H1 (cell line): ENCODE measurements at regions not wholly inside any gene's neighbourhood (a gene's known extent, or its start where the extent isn't known, plus 50 kb on each side); places are given as distances from the start of the nearest gene placed in this dataset.

Source experiments
- CTCF ChIA-PET: fragments of 300-600 bp; sonication (Branson Sonifier 250); formaldehyde crosslinking; loops from one replicate; lab custom pipeline; 2021; ENCODE audit not compliant: partially characterized antibody; lab: Charles Lee
- POLR2A ChIA-PET: fragments of 300-600 bp; sonication (Branson Sonifier 250); formaldehyde crosslinking; loops from one replicate; lab custom pipeline; 2021; ENCODE audit warnings: inconsistent platforms; ENCODE audit not compliant: partially characterized antibody; lab: Charles Lee
- DNase-seq, 2 experiments: peaks; one replicate each; pipeline versions ENCODE4 v3.0.0 to v3.0.0-alpha.2; 2010 to 2022; ENCODE audit warnings: low spot score in 2 of 2, low read depth in 1 of 2, mixed read lengths in 1 of 2
- FAIRE-seq: peaks from 2 replicates; lab custom pipeline; 2011; peaks lifted over from hg19 to GRCh38; lab: Jason Lieb, UNC
- H2AFZ ChIP-seq: 2 replicates; pipeline ENCODE4 v1.8.1; 2012; ENCODE audit warnings: low read length, inconsistent platforms
- H2AK5ac ChIP-seq: 2 replicates; pipeline ENCODE4 v1.6.1; 2013; ENCODE audit warnings: low read depth, low read length
- H2BK120ac ChIP-seq: replicated peaks from 2 replicates; pipeline ENCODE3; 2013; ENCODE audit warnings: low read depth, low read length, inconsistent platforms
- H2BK12ac ChIP-seq: 2 replicates; pipeline ENCODE4 v1.6.1; 2013; ENCODE audit warnings: low read depth, low read length
- H2BK15ac ChIP-seq: 2 replicates; pipeline ENCODE4 v1.6.1; 2013; ENCODE audit warnings: low read length
- H2BK20ac ChIP-seq: 2 replicates; pipeline ENCODE4 v1.6.1; 2013; ENCODE audit warnings: low read length
- H2BK5ac ChIP-seq: 2 replicates; pipeline ENCODE4 v1.6.1; 2013; ENCODE audit warnings: low read depth, low read length
- H3K14ac ChIP-seq: 2 replicates; pipeline ENCODE4 v1.6.1; 2013; ENCODE audit warnings: inconsistent platforms; ENCODE audit not compliant: insufficient read length
- H3K18ac ChIP-seq: 2 replicates; pipeline ENCODE4 v1.6.1; 2013; ENCODE audit warnings: low read length; ENCODE audit errors: extremely low read depth
- H3K23ac ChIP-seq: 2 replicates; pipeline ENCODE4 v1.6.1; 2013; ENCODE audit warnings: inconsistent platforms; ENCODE audit not compliant: insufficient read length
- H3K23me2 ChIP-seq: 2 replicates; pipeline ENCODE4 v1.6.1; 2013; ENCODE audit warnings: low read depth, low read length
- H3K27ac ChIP-seq: 2 replicates; pipeline ENCODE4 v1.6.1; 2011; ENCODE audit warnings: low read depth, low read length, inconsistent platforms
- H3K27me3 ChIP-seq, 4 experiments: replicated peaks in 1 of 4; 1 replicate in 1 of 4; 2 replicates in 3 of 4; pipeline versions ENCODE4 v1.6.1 to v1.8.1; 2011 to 2013; ENCODE audit warnings: low read length in 3 of 4, mild to moderate bottlenecking in 3 of 4, inconsistent platforms in 2 of 4, mixed read lengths in 2 of 4, moderate library complexity in 1 of 4; ENCODE audit not compliant: control insufficient read depth in 3 of 4, insufficient read depth in 3 of 4; ENCODE audit errors: extremely low read depth in 1 of 4
- H3K36me3 ChIP-seq, 4 experiments: 2 replicates each; pipeline versions ENCODE4 v1.6.1 to v1.8.1; 2011 to 2013; ENCODE audit warnings: mild to moderate bottlenecking in 4 of 4, low read length in 3 of 4, moderate library complexity in 2 of 4, control low read depth in 1 of 4, inconsistent platforms in 1 of 4; ENCODE audit not compliant: insufficient read depth in 4 of 4, control insufficient read depth in 2 of 4
- H3K4ac ChIP-seq: replicated peaks from 2 replicates; pipeline ENCODE3; 2013; ENCODE audit warnings: low read length, low read depth, mixed read lengths, inconsistent platforms; ENCODE audit not compliant: insufficient read length
- H3K4me1 ChIP-seq, 4 experiments: replicated peaks in 1 of 4; 1 replicate in 1 of 4; 2 replicates in 3 of 4; pipeline versions ENCODE4 v1.6.1 to v1.8.1; 2011 to 2013; ENCODE audit warnings: low read length in 3 of 4, inconsistent platforms in 2 of 4, mixed read lengths in 1 of 4; ENCODE audit not compliant: insufficient read depth in 4 of 4, control insufficient read depth in 3 of 4
- H3K4me2 ChIP-seq, 2 experiments: 2 replicates each; pipeline versions ENCODE4 v1.6.1 to v1.8.1; 2011 to 2013; ENCODE audit warnings: low read depth in 2 of 2, low read length in 2 of 2, control low read depth in 1 of 2, inconsistent platforms in 1 of 2, mild to moderate bottlenecking in 1 of 2; ENCODE audit not compliant: insufficient read depth in 1 of 2
- H3K4me3 ChIP-seq, 4 experiments: fragments of 200-600, 300-600 bp in 1 of 4; sonication (generic), shearing (Covaris generic), sonication (Bioruptor Twin) in 1 of 4; 2 replicates each; pipeline versions ENCODE4 v1.5.1 to v1.8.1; 2011 to 2016; ENCODE audit warnings: low read length in 4 of 4, low read depth in 3 of 4, control low read depth in 2 of 4, inconsistent platforms in 2 of 4, mild to moderate bottlenecking in 2 of 4, mixed read lengths in 1 of 4, moderate library complexity in 1 of 4; ENCODE audit not compliant: insufficient read depth in 2 of 4; ENCODE audit errors: extremely low read depth in 1 of 4
- H3K56ac ChIP-seq: replicated peaks from 2 replicates; pipeline ENCODE3; 2013; ENCODE audit warnings: low read depth, mild to moderate bottlenecking, mixed read lengths, low read length, inconsistent platforms; ENCODE audit not compliant: insufficient read length
- H3K79me1 ChIP-seq: 2 replicates; pipeline ENCODE4 v1.6.1; 2013; ENCODE audit warnings: low read depth, low read length, control low read depth
- H3K79me2 ChIP-seq, 2 experiments: 2 replicates each; pipeline versions ENCODE4 v1.6.1 to v1.8.1; 2012 to 2013; ENCODE audit warnings: low read length in 2 of 2, mild to moderate bottlenecking in 2 of 2, inconsistent platforms in 1 of 2; ENCODE audit not compliant: insufficient read depth in 2 of 2, control insufficient read depth in 1 of 2
- H3K9ac ChIP-seq, 4 experiments: replicated peaks in 1 of 4; 1 replicate in 1 of 4; 2 replicates in 3 of 4; pipeline versions ENCODE4 v1.6.1 to v1.8.1; 2011 to 2013; ENCODE audit warnings: low read depth in 3 of 4, low read length in 3 of 4, control low read depth in 2 of 4, mild to moderate bottlenecking in 2 of 4, moderate library complexity in 2 of 4, inconsistent platforms in 1 of 4; ENCODE audit errors: extremely low read depth in 1 of 4
- H3K9me3 ChIP-seq, 2 experiments: 2 replicates each; pipeline versions ENCODE4 v1.6.1 to v1.8.1; 2012 to 2013; ENCODE audit warnings: mild to moderate bottlenecking in 2 of 2, moderate library complexity in 2 of 2, control low read depth in 1 of 2, inconsistent platforms in 1 of 2, low read depth in 1 of 2, low read length in 1 of 2, mixed read lengths in 1 of 2; ENCODE audit not compliant: insufficient read depth in 2 of 2
- H4K20me1 ChIP-seq, 2 experiments: replicated peaks in 1 of 2; 2 replicates each; pipeline versions ENCODE3 to v1.8.1; 2011 to 2013; ENCODE audit warnings: inconsistent platforms in 2 of 2, low read length in 2 of 2, mild to moderate bottlenecking in 1 of 2; ENCODE audit not compliant: insufficient read depth in 2 of 2, control insufficient read depth in 1 of 2
- H4K5ac ChIP-seq: 2 replicates; pipeline ENCODE4 v1.6.1; 2013; ENCODE audit warnings: low read length, low read depth, mixed read lengths, inconsistent platforms; ENCODE audit not compliant: insufficient read length
- H4K8ac ChIP-seq: 2 replicates; pipeline ENCODE4 v1.8.0; 2013; ENCODE audit warnings: mild to moderate bottlenecking, moderate library complexity, low read length, inconsistent platforms; ENCODE audit not compliant: insufficient read depth; ENCODE audit errors: extremely low read depth
- H4K91ac ChIP-seq: replicated peaks from 2 replicates; pipeline ENCODE3; 2013; ENCODE audit warnings: low read length, mixed read lengths, inconsistent platforms; ENCODE audit not compliant: insufficient read length
- ATF3 ChIP-seq: IDR thresholded peaks from 2 replicates; pipeline ENCODE4 v1.6.1; 2011; ENCODE audit warnings: low read depth, mild to moderate bottlenecking, low read length; ENCODE audit not compliant: insufficient read depth
- CBX5 ChIP-seq: fragments of 300-800, 300-1000 bp; sonication (generic); IDR thresholded peaks from 2 replicates; pipeline ENCODE4 v1.7.1; 2016; ENCODE audit warnings: antibody characterized with exemption, low read length, low read depth
- CHD1 ChIP-seq: IDR thresholded peaks from 2 replicates; pipeline ENCODE4 v1.6.1; 2012; ENCODE audit warnings: low read depth, low read length, improper control_type of control experiment
- E2F6 ChIP-seq: IDR thresholded peaks from 2 replicates; pipeline ENCODE4 v1.6.1; 2012; ENCODE audit warnings: inconsistent platforms
- FOSL1 ChIP-seq: IDR thresholded peaks from 2 replicates; pipeline ENCODE4 v1.6.1; 2011; ENCODE audit warnings: mild to moderate bottlenecking, low read depth, low read length, moderate library complexity; ENCODE audit not compliant: insufficient read depth
- GTF2F1 ChIP-seq: IDR thresholded peaks from 2 replicates; pipeline ENCODE4 v1.6.1; 2012; ENCODE audit warnings: low read depth, low read length, improper control_type of control experiment, borderline replicate concordance
- POLR2AphosphoS5 ChIP-seq: IDR thresholded peaks from 2 replicates; pipeline ENCODE4 v1.6.1; 2011; ENCODE audit warnings: low read depth, low read length
- RFX5 ChIP-seq: IDR thresholded peaks from 2 replicates; pipeline ENCODE4 v1.6.1; 2011; ENCODE audit warnings: low read depth, low read length, improper control_type of control experiment, borderline replicate concordance
- SP2 ChIP-seq: IDR thresholded peaks from 2 replicates; pipeline ENCODE4 v1.6.1; 2012; ENCODE audit warnings: mild to moderate bottlenecking, low read length, inconsistent platforms
- TBP ChIP-seq: IDR thresholded peaks from 2 replicates; pipeline ENCODE4 v1.6.1; 2011; ENCODE audit warnings: low read depth, low read length, improper control_type of control experiment
- WGBS, 2 experiments: shearing (Covaris generic) in 1 of 2; methylation state at CpG; one replicate each; pipeline versions ENCODE4 v1.1.6 to v1.1.7; 2013 to 2015; ENCODE audit warnings: low lambda C conversion rate in 2 of 2, mixed read lengths in 2 of 2, inconsistent platforms in 1 of 2, low coverage in 1 of 2, missing lambda C conversion rate in 1 of 2; ENCODE audit not compliant: insufficient replicate concordance in 2 of 2, insufficient coverage in 1 of 2, insufficient read length in 1 of 2; ENCODE audit errors: extremely low coverage in 1 of 2, missing lambda C conversion rate in 1 of 2; 5-methylcytosine and 5-hydroxymethylcytosine counted together

- Histone ChIP-seq H4K20me1 (no peaks in the 10 kb centered on the region), H3K9ac (no peak overlapping the region)
- CTCF ChIA-PET: interaction anchor here (0.7 to 1.8 kb wide), 6 partner anchors 13 to 213 kb away, joined by 3 to 9 read pairs (median 4); no protein-coding TSS in a partner anchor
Observed at GRCh38 chr7:31420948-31421347, 80.4 kb upstream of the NEUROD6 start.

More at GRCh38 chr7:31420948-31421347, 80.4 kb upstream of the NEUROD6 start:
- Histone ChIP-seq H3K9me3 (no peaks in the 10 kb centered on the region), H3K36me3 (no peaks in the 10 kb centered on the region), H4K5ac (no peak overlapping the region), H2AFZ (no peak overlapping the region), H3K4ac (no peak overlapping the region), H2BK120ac (no peak overlapping the region), H2BK15ac (no peak overlapping the region), H3K79me2 (no peaks in the 10 kb centered on the region), H3K79me1 (no peaks in the 10 kb centered on the region), H4K91ac (no peak overlapping the region), H3K4me2 (no peak overlapping the region), H2BK20ac (no peak overlapping the region), H3K18ac (no peak overlapping the region), H4K8ac (no peak overlapping the region), H2BK12ac (no peak overlapping the region), H3K27me3 (peaks cover 0 to 1% (median 0%) of the 10 kb centered on the region in 4 experiments; a peak in 1 of 7 replicates), H3K4me3 (no peak overlapping the region), H3K23ac (no peak overlapping the region), H2AK5ac (no peak overlapping the region), H3K56ac (no peak overlapping the region), H3K27ac (no peak overlapping the region), H2BK5ac (no peak overlapping the region), H3K4me1 (no peaks in the 10 kb centered on the region), H3K23me2 (no peaks in the 10 kb centered on the region), H3K14ac (no peak overlapping the region)
- 100% methylated on average over 1 of the region's 1 CpG; no CpG with 5 or more reads in 1 of the 2 experiments for WGBS, 2 experiments
- POLR2A ChIA-PET: no interaction called here
- no peak for FAIRE-seq
- no peak for DNase-seq
- TF ChIP-seq FOSL1: no peak
- TF ChIP-seq POLR2AphosphoS5: no peak
- no peak for TF ChIP-seq RFX5
- TF ChIP-seq CBX5: no peak
- TF ChIP-seq TBP: no peak
- TF ChIP-seq GTF2F1: no peak
- TF ChIP-seq ATF3: no peak
- no peak for TF ChIP-seq SP2
- no peak for TF ChIP-seq E2F6
- TF ChIP-seq CHD1: no peak
